GM23248 (cell line): ENCODE measurements at regions not wholly inside any gene's neighbourhood (a gene's known extent, or its start where the extent isn't known, plus 50 kb on each side); places are given as distances from the start of the nearest gene placed in this dataset.

Experiments
- EZH2 ChIP-seq: fragments of 200-600 bp; sonication (generic); IDR thresholded peaks from 2 replicates; pipeline ENCODE4 v1.6.1; 2018; ENCODE audit warnings: antibody characterized with exemption, mild to moderate bottlenecking; ENCODE audit not compliant: insufficient read depth, poor library complexity, severe bottlenecking
- EZH2phosphoT487 ChIP-seq: fragments of 200-600 bp; sonication (generic); IDR thresholded peaks from 2 replicates; pipeline ENCODE4 v1.6.1; 2018; ENCODE audit warnings: antibody characterized with exemption, moderate library complexity, mild to moderate bottlenecking, low read depth; ENCODE audit not compliant: insufficient read depth

GRCh38 chr1:162937716-162938395, 76.9 kb upstream of the CCDC190 start:
- no peak for TF ChIP-seq EZH2phosphoT487
- TF ChIP-seq EZH2: no peak
